Inflammatory macrophage treated with lipopolysaccharide for 1 hour (primary cell): ENCODE measurements at regions not wholly inside any gene's neighbourhood (a gene's known extent, or its start where the extent isn't known, plus 50 kb on each side); places are given as distances from the start of the nearest gene placed in this dataset.
"Not testable (repeated sequence)": the region's sequence is repeated elsewhere in the genome, so short reads cannot be mapped to it uniquely, and the experiment has no call there.

Experiments
- DNase-seq, 2 donors: peaks; one replicate each; pipeline ENCODE4 v3.0.0-alpha.2; 2020 to 2022

GRCh38 chr6:63022631-63023030, 188.6 kb upstream of the FKBP1C start:
- DNase-seq: no peak

DNA sequence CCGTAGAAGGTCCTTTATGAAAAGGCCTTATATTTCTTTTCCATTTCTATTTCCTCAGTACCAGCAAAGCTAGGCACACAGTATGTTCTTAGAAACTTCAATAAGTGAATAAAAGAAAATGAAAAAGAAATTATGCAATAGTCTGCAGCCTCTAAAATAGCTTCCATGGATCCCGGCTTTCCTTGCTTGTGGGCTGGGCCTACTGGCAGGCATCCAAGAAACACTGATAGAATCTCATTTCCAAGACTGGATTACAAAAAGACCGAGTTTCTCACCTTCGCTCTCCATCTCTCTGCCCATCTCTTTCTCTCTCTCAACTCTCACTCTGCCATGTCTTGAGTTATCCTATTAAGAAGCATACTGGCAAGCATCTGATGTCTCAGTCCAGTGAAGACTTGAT, 187.5 kb upstream of the FKBP1C start:
- no peak for DNase-seq

GRCh38 chr6:63049216-63049615, 162.1 kb upstream of the FKBP1C start:
- no peak for DNase-seq

DNA sequence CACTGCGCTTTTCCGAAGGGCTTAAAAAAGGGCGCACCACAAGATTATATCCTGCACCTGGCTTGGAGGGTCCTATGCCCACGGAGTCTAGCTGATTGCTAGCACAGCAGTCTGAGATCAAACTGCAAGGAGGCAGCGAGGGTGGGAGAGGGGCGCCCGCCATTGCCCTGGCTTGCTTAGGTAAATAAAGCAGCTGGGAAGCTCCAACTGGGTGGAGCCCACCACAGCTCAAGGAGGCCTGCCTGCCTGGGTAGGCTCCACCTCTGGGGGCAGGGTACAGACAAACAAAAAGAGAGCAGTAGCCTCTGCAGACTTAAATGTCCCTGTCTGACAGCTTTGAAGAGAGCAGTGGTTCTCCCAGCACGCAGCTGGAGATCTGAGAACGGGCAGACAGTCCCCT, 158.1 kb upstream of the FKBP1C start:
- DNase-seq: not testable (repeated sequence)

DNA sequence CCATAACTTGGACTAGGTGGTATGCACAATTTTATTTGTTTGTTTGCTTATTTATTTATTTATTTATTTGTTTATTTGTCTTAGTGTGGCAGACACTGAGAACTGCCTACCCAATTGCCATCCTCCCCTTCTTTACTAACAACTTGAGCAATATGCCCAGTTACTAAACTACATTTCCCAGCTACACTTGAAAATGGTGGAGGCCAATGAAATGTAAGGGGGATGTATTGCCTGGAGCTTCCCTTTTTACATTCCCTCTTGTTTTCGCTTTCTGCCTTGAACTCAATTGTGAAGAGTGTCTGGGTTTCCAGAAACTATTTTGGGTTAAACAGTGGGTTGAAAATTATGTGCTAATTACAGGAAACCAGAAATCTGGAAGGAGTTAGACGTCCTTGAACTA, 152.7 kb upstream of the FKBP1C start:
- no peak for DNase-seq

- DNase-seq: no peak
Observed at GRCh38 chr6:63063631-63064271, 147.5 kb upstream of the FKBP1C start.

DNA sequence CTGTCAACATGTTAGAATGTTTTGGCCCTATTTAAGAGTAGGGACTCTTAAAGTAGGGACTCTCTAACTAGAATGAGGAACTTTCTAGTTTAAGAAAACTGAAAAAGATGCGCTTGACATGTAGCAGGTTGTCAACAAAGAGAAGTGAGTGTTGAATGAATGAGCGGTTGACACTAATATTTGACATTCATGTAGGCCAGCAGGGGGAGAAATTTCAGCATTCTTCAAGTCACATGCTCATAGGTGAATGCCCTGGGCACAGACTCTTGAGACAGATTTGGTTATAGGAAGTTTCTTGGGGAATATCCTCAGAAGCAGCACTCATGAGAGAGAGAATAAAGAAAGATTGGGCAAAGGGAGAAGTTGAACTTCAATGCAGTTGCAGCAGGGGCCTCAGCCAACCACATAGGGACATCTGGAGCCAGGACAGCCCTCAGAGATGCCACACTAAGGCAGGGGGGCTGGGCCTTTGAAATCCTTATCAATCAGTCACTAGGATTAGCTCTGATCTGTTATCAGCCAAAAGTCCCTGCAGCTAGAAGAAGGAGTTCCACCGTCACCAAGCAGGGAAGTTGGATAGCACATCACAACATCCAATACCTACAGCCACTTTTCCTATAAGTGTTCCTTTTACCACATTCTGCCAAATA, 145.1 kb upstream of the FKBP1C start:
- no peak for DNase-seq

DNA sequence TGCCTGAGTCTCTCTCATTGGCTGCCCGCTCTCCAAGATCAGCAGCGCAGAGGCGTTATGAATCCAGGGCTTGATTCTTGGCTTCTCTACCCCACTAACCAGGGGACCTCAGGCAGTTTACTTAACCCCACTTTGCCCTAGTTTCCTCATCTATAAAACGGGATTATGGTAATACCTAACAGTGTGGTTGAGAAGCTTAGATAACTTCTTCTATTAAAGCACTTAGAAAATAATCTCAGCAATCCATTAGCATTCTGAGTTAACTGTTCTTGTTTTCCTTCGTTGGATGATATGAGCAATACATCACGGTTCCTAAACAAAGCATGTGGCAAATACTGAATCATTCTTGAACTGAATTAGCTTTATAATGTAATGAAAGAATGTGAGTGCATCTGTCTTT, 116.3 kb upstream of the FKBP1C start:
- DNase-seq: no peak

- no peak for DNase-seq
Observed at GRCh38 chr6:63097222-63097621, 114.0 kb upstream of the FKBP1C start.

DNA sequence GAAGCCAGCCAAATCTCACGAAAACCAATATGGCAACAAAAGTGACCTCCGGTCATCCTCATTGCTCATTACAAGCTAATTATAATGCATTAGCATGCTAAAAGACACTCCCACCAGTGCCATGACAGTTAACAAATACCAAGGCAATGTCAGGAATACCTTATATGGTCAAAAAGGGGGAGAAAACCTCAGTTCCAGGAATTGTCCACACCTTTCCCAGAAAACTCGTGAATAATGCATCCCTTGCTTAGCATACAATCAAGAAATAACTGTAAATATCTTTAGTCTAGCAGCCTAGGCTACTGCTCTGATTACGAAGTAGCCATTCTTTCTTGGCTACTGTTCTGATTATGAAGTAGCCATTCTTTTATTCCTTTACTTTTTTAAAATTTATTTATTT, 112.5 kb upstream of the FKBP1C start:
- no peak for DNase-seq

DNA sequence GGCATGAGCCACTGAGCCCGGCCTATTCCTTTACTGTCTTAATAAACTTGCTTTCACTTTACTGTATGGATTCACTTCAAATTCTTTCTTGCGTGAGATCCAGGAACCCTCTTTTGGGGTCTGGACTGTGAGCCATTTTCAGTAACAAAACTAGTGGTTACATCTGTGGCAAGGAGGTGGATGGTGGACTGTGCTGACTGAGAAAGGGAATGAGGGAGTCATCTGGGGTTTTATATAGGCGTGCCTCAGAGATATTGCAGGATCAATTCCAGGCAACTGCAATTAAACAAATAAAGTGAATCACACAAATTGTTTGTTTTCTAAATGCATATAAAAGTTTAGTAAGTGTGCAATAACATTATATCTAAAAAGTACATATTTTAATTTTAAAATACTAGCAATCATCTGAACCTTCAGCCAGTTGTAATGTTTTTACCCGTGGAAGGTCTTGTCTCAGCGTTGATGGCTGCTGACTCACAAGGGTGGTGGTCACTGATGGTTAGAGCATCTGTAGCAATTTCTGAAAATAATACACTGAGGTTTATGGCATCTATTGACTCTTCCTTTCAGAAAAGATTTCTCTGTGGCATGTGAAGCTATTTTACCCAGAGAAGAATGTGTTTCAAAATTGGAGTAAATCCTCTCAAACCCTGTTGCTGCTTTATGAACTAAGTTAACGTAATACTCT, 111.4 kb upstream of the FKBP1C start:
- no peak for DNase-seq

DNA sequence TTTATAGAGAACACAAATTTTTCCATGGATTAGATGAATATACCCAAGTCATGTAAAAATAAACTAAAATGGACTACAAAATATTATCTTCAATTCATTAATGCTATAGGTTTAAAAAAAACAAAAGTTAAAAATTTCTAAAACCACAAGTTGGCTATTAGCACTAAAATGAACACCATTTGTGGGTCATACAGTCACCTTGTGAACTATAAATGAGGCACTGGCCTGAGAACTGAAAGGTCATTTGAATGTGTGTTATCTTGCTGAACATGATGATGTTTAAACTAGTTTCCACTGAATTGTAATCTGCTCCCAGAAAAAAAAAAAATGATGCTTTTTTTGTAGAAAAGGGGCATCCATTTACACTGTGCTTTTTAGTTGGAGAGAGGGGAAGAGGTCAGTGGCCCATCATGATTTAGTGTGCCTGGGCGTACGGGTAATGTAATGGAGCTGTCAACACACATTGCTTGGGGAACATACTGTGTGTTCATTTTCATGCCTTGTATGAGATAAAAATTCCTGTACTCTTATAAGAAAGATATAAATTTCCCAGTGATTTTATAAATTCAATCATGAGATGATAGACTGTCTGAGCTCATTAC, 96.6 kb upstream of the FKBP1C start:
- no peak for DNase-seq

DNA sequence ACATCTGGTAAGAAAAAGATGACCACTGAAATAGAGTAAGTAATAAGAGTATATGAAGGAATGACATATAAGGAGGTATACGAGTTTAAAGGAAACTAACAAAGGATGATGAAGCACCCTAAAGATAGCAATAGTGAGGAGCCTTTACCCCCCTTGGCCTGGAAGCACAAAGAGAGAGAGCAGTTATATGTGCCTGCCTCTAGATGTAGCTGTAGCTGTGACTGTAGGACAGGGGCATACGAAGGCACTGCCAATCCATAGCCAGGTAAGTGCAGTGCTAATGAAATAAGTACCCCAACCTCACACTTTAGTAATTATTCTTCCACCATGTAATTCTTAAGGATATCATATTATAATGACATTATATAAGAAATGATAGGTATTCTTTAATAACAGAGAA, 90.1 kb upstream of the FKBP1C start:
- DNase-seq: no peak

DNA sequence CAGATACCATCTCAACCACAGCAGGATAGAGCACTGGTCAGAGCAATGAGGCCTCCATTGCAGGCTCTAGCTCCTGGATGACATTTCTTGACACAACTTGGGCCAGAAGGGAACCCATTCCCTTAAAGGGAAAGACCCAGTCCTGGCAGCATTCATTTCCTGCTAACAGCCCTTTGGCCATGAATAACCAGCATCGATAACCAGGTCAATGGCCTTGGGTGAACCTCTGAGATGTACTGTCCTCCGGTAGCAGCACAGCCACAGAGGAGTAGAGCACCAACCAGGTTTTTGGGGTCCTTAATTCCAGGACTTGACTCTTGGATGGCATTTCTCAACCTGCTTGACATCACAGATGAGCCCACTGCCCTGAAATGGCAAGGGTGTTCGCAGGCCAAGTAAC, 71.2 kb upstream of the FKBP1C start:
- DNase-seq: no peak

GRCh38 chr6:63140692-63141318, 70.5 kb upstream of the FKBP1C start:
- no peak for DNase-seq

GRCh38 chr6:63149730-63150129, 61.5 kb upstream of the FKBP1C start:
- DNase-seq: no peak

DNA sequence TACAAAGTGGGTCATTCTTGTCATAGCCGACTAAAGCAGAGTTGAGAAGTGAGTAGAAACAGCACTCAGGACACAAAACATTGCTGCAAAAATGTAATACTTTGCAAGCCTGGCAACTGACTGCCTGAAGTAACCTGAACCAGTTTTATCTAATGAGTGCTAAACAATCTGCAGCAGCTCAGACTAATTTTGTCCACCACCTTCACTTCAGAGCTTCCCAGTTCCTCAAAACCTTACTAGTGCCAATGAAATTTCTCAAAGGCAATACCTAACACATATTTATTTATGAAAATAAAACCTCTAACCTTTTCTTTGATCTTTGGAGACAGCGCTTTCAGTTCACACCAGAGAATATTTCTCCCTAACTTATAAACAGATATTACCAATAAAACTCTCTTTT, 56.7 kb upstream of the FKBP1C start:
- DNase-seq: no peak
